H1 (cell line): ENCODE measurements at regions not wholly inside any gene's neighbourhood (a gene's known extent, or its start where the extent isn't known, plus 50 kb on each side); places are given as distances from the start of the nearest gene placed in this dataset.

ENCODE experiments used
- ATF3 ChIP-seq: IDR thresholded peaks from 2 replicates; pipeline ENCODE4 v1.6.1; 2011; ENCODE audit warnings: low read depth, mild to moderate bottlenecking, low read length; ENCODE audit not compliant: insufficient read depth
- CREB1 ChIP-seq: IDR thresholded peaks from 2 replicates; pipeline ENCODE4 v1.6.1; 2012; ENCODE audit warnings: inconsistent platforms
- CTCF ChIP-seq, 3 experiments: IDR thresholded peaks; 1 replicate in 2 of 3; 2 replicates in 1 of 3; pipeline versions ENCODE4 v1.5.1 to v1.6.1; 2011; ENCODE audit warnings: low read length in 3 of 3, mild to moderate bottlenecking in 3 of 3, inconsistent platforms in 2 of 3, low read depth in 1 of 3, moderate library complexity in 1 of 3; ENCODE audit not compliant: insufficient read depth in 1 of 3; ENCODE audit errors: control extremely low read depth in 1 of 3
- EP300 ChIP-seq, 2 experiments: IDR thresholded peaks; 1 replicate in 1 of 2; 2 replicates in 1 of 2; pipeline ENCODE4 v1.6.1; 2011 to 2012; ENCODE audit warnings: low read depth in 2 of 2, low read length in 2 of 2, mild to moderate bottlenecking in 2 of 2, borderline replicate concordance in 1 of 2, inconsistent platforms in 1 of 2, moderate library complexity in 1 of 2
- EZH2 ChIP-seq: fragments of 200-600 bp; sonication (generic); IDR thresholded peaks from 2 replicates; pipeline ENCODE4 v1.7.1; 2012; ENCODE audit warnings: low read depth, mild to moderate bottlenecking, moderate library complexity, low read length, inconsistent platforms; ENCODE audit not compliant: severe bottlenecking
- FOSL1 ChIP-seq: IDR thresholded peaks from 2 replicates; pipeline ENCODE4 v1.6.1; 2011; ENCODE audit warnings: mild to moderate bottlenecking, low read depth, low read length, moderate library complexity; ENCODE audit not compliant: insufficient read depth
- JUND ChIP-seq: IDR thresholded peaks from 2 replicates; pipeline ENCODE4 v1.6.1; 2011; ENCODE audit warnings: mild to moderate bottlenecking, improper control_type of control experiment, low read length
- KDM1A ChIP-seq: fragments of 200-600, 300-600 bp; sonication (generic); IDR thresholded peaks from 2 replicates; pipeline ENCODE4 v1.7.1; 2016; ENCODE audit warnings: mild to moderate bottlenecking, low read length, borderline replicate concordance
- MAX ChIP-seq: IDR thresholded peaks from 2 replicates; pipeline ENCODE4 v1.6.1; 2012; ENCODE audit warnings: inconsistent platforms
- POLR2A ChIP-seq, 2 experiments: IDR thresholded peaks; 1 replicate in 1 of 2; 2 replicates in 1 of 2; pipeline ENCODE4 v1.6.1; 2011; ENCODE audit warnings: low read depth in 2 of 2, low read length in 2 of 2, mild to moderate bottlenecking in 2 of 2; ENCODE audit errors: control extremely low read depth in 1 of 2
- POLR2AphosphoS5 ChIP-seq: IDR thresholded peaks from 2 replicates; pipeline ENCODE4 v1.6.1; 2011; ENCODE audit warnings: low read depth, low read length
- RAD21 ChIP-seq, 2 experiments: IDR thresholded peaks in 1 of 2; conservative IDR thresholded peaks in 1 of 2; 2 replicates each; pipeline ENCODE4 v1.6.1; 2011; ENCODE audit warnings: low read depth in 2 of 2, low read length in 2 of 2, improper control_type of control experiment in 1 of 2, inconsistent platforms in 1 of 2, mild to moderate bottlenecking in 1 of 2, moderate library complexity in 1 of 2
- SRF ChIP-seq: IDR thresholded peaks from 2 replicates; pipeline ENCODE4 v1.6.1; 2011; ENCODE audit warnings: mild to moderate bottlenecking, low read depth, low read length, moderate library complexity
- TAF1 ChIP-seq: IDR thresholded peaks from 2 replicates; pipeline ENCODE4 v1.6.1; 2011; ENCODE audit warnings: mild to moderate bottlenecking, low read depth, low read length

- TF ChIP-seq CTCF (IDR thresholded peaks at IDR 0.05; ENCODE audit: control extremely low read depth in 1 of 3, insufficient read depth in 1 of 3, low read depth in 1 of 3, low read length in 3 of 3) (no peak), KDM1A (no peak), POLR2A (IDR thresholded peaks at IDR 0.05; ENCODE audit: control extremely low read depth in 1 of 2, low read depth in 2 of 2, low read length in 2 of 2) (no peak), RAD21 (IDR thresholded peaks at IDR 0.05 in 1 of 2, conservative IDR thresholded peaks at IDR 0.05 in 1 of 2; ENCODE audit: low read depth in 2 of 2, low read length in 2 of 2) (no peak), JUND (no peak), SRF (no peak), POLR2AphosphoS5 (no peak), TAF1 (no peak), EP300 (IDR thresholded peaks at IDR 0.05; ENCODE audit: borderline replicate concordance in 1 of 2, low read depth in 2 of 2, low read length in 2 of 2) (no peak), MAX (no peak), ATF3 (no peak), EZH2 (no peak), CREB1 (no peak), FOSL1 (no peak)
Measured at GRCh38 chrY:20025676-20026075, 281.1 kb upstream of the KDM5D start.
